SK-N-SH (cell line): ENCODE measurements at regions not wholly inside any gene's neighbourhood (a gene's known extent, or its start where the extent isn't known, plus 50 kb on each side); places are given as distances from the start of the nearest gene placed in this dataset.

Experiments
- CTCF ChIA-PET: fragments of 300-600, 350-600 bp; formaldehyde crosslinking; extraction: SDS; loops from one replicate; lab custom pipeline; 2021; lab: Yijun Ruan, JAX
- POLR2A ChIA-PET: fragments of 350-600 bp; sonication (Branson Sonifier 250); formaldehyde crosslinking; extraction: SDS; loops from one replicate; lab custom pipeline; 2020; ENCODE audit warnings: antibody characterized with exemption, inconsistent platforms; lab: Yijun Ruan, JAX
- DNase-seq: peaks from one replicate; pipeline ENCODE4 v3.0.0; 2012
- H2AFZ ChIP-seq: fragments of 200-600 bp; sonication (generic); 2 replicates; pipeline ENCODE4 v1.8.1; 2016; ENCODE audit warnings: antibody characterized with exemption, mild to moderate bottlenecking, low read depth
- H3F3A ChIP-seq: fragments of 200-600 bp; sonication (generic); replicated peaks from 2 replicates; pipeline ENCODE3; 2016; ENCODE audit warnings: antibody characterized with exemption, mild to moderate bottlenecking; ENCODE audit not compliant: insufficient read depth
- H3K27ac ChIP-seq, 2 experiments: fragments of 200-500 bp in 1 of 2; fragments of 200-600 bp in 1 of 2; sonication (Bioruptor generic) in 1 of 2; sonication (generic), shearing (Covaris generic) in 1 of 2; 2 replicates each; pipeline versions ENCODE4 v1.5.1 to v1.6.1; 2014 to 2016; ENCODE audit warnings: low read depth in 2 of 2, inconsistent platforms in 1 of 2, low read length in 1 of 2, mild to moderate bottlenecking in 1 of 2, mixed read lengths in 1 of 2
- H3K27me3 ChIP-seq: fragments of 200-600 bp; sonication (generic), shearing (Covaris generic); 2 replicates; pipeline ENCODE4 v1.6.1; 2016; ENCODE audit warnings: mixed run types; ENCODE audit not compliant: insufficient read depth
- H3K36me3 ChIP-seq, 2 experiments: fragments of 200-500 bp in 1 of 2; fragments of 200-600 bp in 1 of 2; sonication (Bioruptor generic) in 1 of 2; sonication (generic) in 1 of 2; replicated peaks in 1 of 2; 2 replicates each; pipeline versions ENCODE3 to v1.5.1; 2014 to 2016; ENCODE audit warnings: low read length in 1 of 2, mild to moderate bottlenecking in 1 of 2; ENCODE audit not compliant: insufficient read depth in 2 of 2, control insufficient read depth in 1 of 2
- H3K4me1 ChIP-seq, 2 experiments: fragments of 200-500 bp in 1 of 2; fragments of 200-600 bp in 1 of 2; sonication (Bioruptor generic) in 1 of 2; sonication (generic), shearing (Covaris generic) in 1 of 2; 2 replicates each; pipeline versions ENCODE4 v1.5.1 to v1.6.1; 2014 to 2016; ENCODE audit warnings: low read depth in 1 of 2, low read length in 1 of 2, mixed run types in 1 of 2; ENCODE audit not compliant: insufficient read depth in 2 of 2, control insufficient read depth in 1 of 2
- H3K4me2 ChIP-seq: fragments of 200-600 bp; sonication (generic), shearing (Covaris generic); 2 replicates; pipeline ENCODE4 v1.6.1; 2017; ENCODE audit warnings: mixed run types
- H3K4me3 ChIP-seq, 2 experiments: fragments of 200-500 bp in 1 of 2; fragments of 200-600 bp in 1 of 2; sonication (Bioruptor generic) in 1 of 2; sonication (generic), shearing (Covaris generic) in 1 of 2; 2 replicates each; pipeline versions ENCODE4 v1.5.1 to v1.8.1; 2014 to 2016; ENCODE audit warnings: low read depth in 2 of 2, inconsistent platforms in 1 of 2, low read length in 1 of 2, mild to moderate bottlenecking in 1 of 2, mixed read lengths in 1 of 2, moderate library complexity in 1 of 2
- H3K79me2 ChIP-seq: fragments of 200-600 bp; sonication (generic); 2 replicates; pipeline ENCODE4 v1.8.1; 2017; ENCODE audit warnings: mild to moderate bottlenecking; ENCODE audit not compliant: insufficient read depth
- H3K9ac ChIP-seq: fragments of 200-600 bp; sonication (generic); 2 replicates; pipeline ENCODE4 v1.6.1; 2017; ENCODE audit warnings: mixed run types
- H3K9me2 ChIP-seq: fragments of 200-600 bp; sonication (generic); 2 replicates; pipeline ENCODE4 v1.6.1; 2017; ENCODE audit warnings: mixed run types
- H3K9me3 ChIP-seq: fragments of 200-600 bp; sonication (generic); 2 replicates; pipeline ENCODE4 v1.6.1; 2017; ENCODE audit warnings: mixed run types, mild to moderate bottlenecking, moderate library complexity
- H4K20me1 ChIP-seq: fragments of 200-600 bp; sonication (generic); 2 replicates; pipeline ENCODE4 v1.6.1; 2017; ENCODE audit warnings: mild to moderate bottlenecking, mixed run types; ENCODE audit not compliant: insufficient read depth
- ELF1 ChIP-seq: IDR thresholded peaks from 2 replicates; pipeline ENCODE4 v1.4.0; 2012
- EP300 ChIP-seq, 2 experiments: IDR thresholded peaks; 2 replicates each; pipeline versions ENCODE4 v1.4.0 to v1.6.1; 2012; ENCODE audit warnings: borderline replicate concordance in 1 of 2, low read depth in 1 of 2, low read length in 1 of 2
- FOXJ3 ChIP-seq: sonication (generic); formaldehyde crosslinking; IDR thresholded peaks from 2 replicates; pipeline ENCODE4 v1.5.1; 2020; ENCODE audit warnings: mild to moderate bottlenecking, missing genetic modification reagents
- FOXM1 ChIP-seq: IDR thresholded peaks from 2 replicates; pipeline ENCODE4 v1.4.0; 2012; ENCODE audit warnings: low read depth, mild to moderate bottlenecking
- IRF3 ChIP-seq: fragments of 150-350 bp; IDR thresholded peaks from 2 replicates; pipeline ENCODE4 v1.6.1; 2016; ENCODE audit warnings: mild to moderate bottlenecking, low read depth, low read length
- JUND ChIP-seq: IDR thresholded peaks from 2 replicates; pipeline ENCODE4 v1.4.0; 2012
- MAX ChIP-seq: IDR thresholded peaks from 2 replicates; pipeline ENCODE4 v1.4.0; 2012; ENCODE audit warnings: low read depth
- MEF2A ChIP-seq: IDR thresholded peaks from 2 replicates; pipeline ENCODE4 v1.4.0; 2012; ENCODE audit warnings: low read depth, borderline replicate concordance
- NFIC ChIP-seq: IDR thresholded peaks from 2 replicates; pipeline ENCODE4 v1.4.0; 2012; ENCODE audit warnings: borderline replicate concordance
- NRF1 ChIP-seq: IDR thresholded peaks from 2 replicates; pipeline ENCODE4 v1.6.1; 2012; ENCODE audit warnings: low read depth, mild to moderate bottlenecking, low read length
- PBX3 ChIP-seq: IDR thresholded peaks from 2 replicates; pipeline ENCODE4; 2012
- RCOR1 ChIP-seq: fragments of 150-350 bp; IDR thresholded peaks from 2 replicates; pipeline ENCODE4 v1.6.1; 2017; ENCODE audit warnings: antibody characterized with exemption, low read length
- RFX5 ChIP-seq: IDR thresholded peaks from 2 replicates; pipeline ENCODE4 v1.6.1; 2012; ENCODE audit warnings: mild to moderate bottlenecking, improper control_type of control experiment, low read length
- RXRA ChIP-seq: IDR thresholded peaks from 2 replicates; pipeline ENCODE4 v1.4.0; 2012; ENCODE audit warnings: low read depth, mild to moderate bottlenecking, borderline replicate concordance
- SMC3 ChIP-seq: IDR thresholded peaks from 2 replicates; pipeline ENCODE4 v1.6.1; 2012; ENCODE audit warnings: low read depth, low read length, improper control_type of control experiment
- TCF12 ChIP-seq: IDR thresholded peaks from 2 replicates; pipeline ENCODE4 v1.4.0; 2012
- TEAD4 ChIP-seq: IDR thresholded peaks from 2 replicates; pipeline ENCODE4 v1.4.0; 2012; ENCODE audit warnings: mild to moderate bottlenecking, borderline replicate concordance; ENCODE audit not compliant: insufficient read depth
- USF1 ChIP-seq: IDR thresholded peaks from 2 replicates; pipeline ENCODE4 v1.4.0; 2012; ENCODE audit warnings: low read depth, borderline replicate concordance
- USF2 ChIP-seq: fragments of 150-350 bp; IDR thresholded peaks from 2 replicates; pipeline ENCODE4 v1.6.1; 2017; ENCODE audit warnings: antibody characterized with exemption, low read length, low read depth, borderline replicate concordance
- YY1 ChIP-seq: IDR thresholded peaks from 2 replicates; pipeline ENCODE4 v1.4.0; 2012; ENCODE audit warnings: low read depth, mild to moderate bottlenecking
- WGBS: methylation state at CpG from one replicate; pipeline ENCODE4 v1.1.6; 2017; ENCODE audit warnings: low lambda C conversion rate; 5-methylcytosine and 5-hydroxymethylcytosine counted together

GRCh38 chr10:28980264-28980663 lies 302.9 kb downstream of the BAMBI start:
- ChIA-PET CTCF (interaction anchor here (1.2 to 1.3 kb wide), 2 partner anchors 10 to 11 kb away, joined by 3 read pairs; no protein-coding TSS in a partner anchor), POLR2A (no interaction called here)
- H3K4me3 ChIP-seq: no peak overlapping the region
- no peak overlapping the region for H3K4me2 ChIP-seq
- no peaks in the 10 kb centered on the region for H3F3A ChIP-seq
- no peaks in the 10 kb centered on the region for H3K36me3 ChIP-seq
- no peak for DNase-seq
- no peak overlapping the region for H3K27ac ChIP-seq
- H2AFZ ChIP-seq: no peak overlapping the region
- WGBS: 58% methylated on average over 2 of the region's 2 CpGs
- H3K9me3 ChIP-seq: no peaks in the 10 kb centered on the region
- TF ChIP-seq TCF12 (no peak), YY1 (no peak), IRF3 (no peak), FOXJ3 (CRISPR knock-in tag) (no peak), NFIC (no peak), PBX3 (no peak), JUND (no peak), ELF1 (no peak), RXRA (no peak), EP300 (IDR thresholded peaks at IDR 0.05; ENCODE audit: borderline replicate concordance in 1 of 2, low read depth in 1 of 2, low read length in 1 of 2) (no peak), USF2 (no peak), RFX5 (no peak), RCOR1 (no peak), SMC3 (no peak), TEAD4 (no peak), MAX (no peak), NRF1 (no peak), FOXM1 (no peak), MEF2A (no peak), USF1 (no peak)
- no peaks in the 10 kb centered on the region for H4K20me1 ChIP-seq
- no peaks in the 10 kb centered on the region for H3K79me2 ChIP-seq
- H3K9me2 ChIP-seq: no peaks in the 10 kb centered on the region
- H3K9ac ChIP-seq: no peak overlapping the region
- peaks cover 0 to 3% of the 10 kb centered on the region in 2 experiments; a peak in 2 of 4 replicates for H3K4me1 ChIP-seq
- no peaks in the 10 kb centered on the region for H3K27me3 ChIP-seq
